Stimulated activated CD4-positive, alpha-beta T cell treated with anti-CD3 and anti-CD28 coated beads, Interleukin-2, amount 100 ng/mL, for 4 hours (primary cell): ENCODE measurements at regions not wholly inside any gene's neighbourhood (a gene's known extent, or its start where the extent isn't known, plus 50 kb on each side); places are given as distances from the start of the nearest gene placed in this dataset.
"Not testable (repeated sequence)": the region's sequence is repeated elsewhere in the genome, so short reads cannot be mapped to it uniquely, and the experiment has no call there.

ENCODE experiments used
- DNase-seq: peaks from one replicate; pipeline ENCODE4 v3.0.0-alpha.2; 2020; ENCODE audit warnings: low read depth

GRCh38 chr12:46518169-46518568, 145.6 kb upstream of the SLC38A2 start:
- DNase-seq = no peak

GRCh38 chr12:46517579-46517962, 145.0 kb upstream of the SLC38A2 start:
- DNase-seq = no peak

GRCh38 chr12:46516933-46517578, 144.5 kb upstream of the SLC38A2 start:
- no peak for DNase-seq

- no peak for DNase-seq
These were observed 143.8 kb upstream of the SLC38A2 start for GRCh38 chr12:46516238-46516932.

- DNase-seq = no peak
These were observed 143.3 kb upstream of the SLC38A2 start for GRCh38 chr12:46515829-46516228.

GRCh38 chr12:46514886-46515285, 142.3 kb upstream of the SLC38A2 start:
- no peak for DNase-seq

GRCh38 chr12:46510257-46510656, 137.7 kb upstream of the SLC38A2 start:
- not testable (repeated sequence) for DNase-seq

- DNase-seq = no peak
These were observed 136.6 kb upstream of the SLC38A2 start for GRCh38 chr12:46509135-46509534.

GRCh38 chr12:46508651-46509050, 136.1 kb upstream of the SLC38A2 start:
- DNase-seq = no peak

- DNase-seq = no peak
These were observed 135.2 kb upstream of the SLC38A2 start for GRCh38 chr12:46507766-46508165.

- DNase-seq = no peak
These were observed 134.4 kb upstream of the SLC38A2 start for GRCh38 chr12:46506961-46507360.

- DNase-seq = no peak
These were observed 133.6 kb upstream of the SLC38A2 start for GRCh38 chr12:46506198-46506597.

GRCh38 chr12:46504494-46504893, 131.9 kb upstream of the SLC38A2 start:
- no peak for DNase-seq

GRCh38 chr12:46503637-46504175, 131.1 kb upstream of the SLC38A2 start:
- no peak for DNase-seq

- DNase-seq = no peak
These were observed 128.1 kb upstream of the SLC38A2 start for GRCh38 chr12:46500673-46501072.

- no peak for DNase-seq
These were observed 127.3 kb upstream of the SLC38A2 start for GRCh38 chr12:46499901-46500300.

GRCh38 chr12:46499226-46499625, 126.7 kb upstream of the SLC38A2 start:
- DNase-seq = no peak

GRCh38 chr12:46497739-46498138, 125.2 kb upstream of the SLC38A2 start:
- DNase-seq = no peak

GRCh38 chr12:46494424-46494823, 121.9 kb upstream of the SLC38A2 start:
- no peak for DNase-seq

GRCh38 chr12:46493834-46494181, 121.2 kb upstream of the SLC38A2 start:
- DNase-seq = no peak

GRCh38 chr12:46493150-46493833, 120.7 kb upstream of the SLC38A2 start:
- DNase-seq = no peak

- no peak for DNase-seq
These were observed 120.0 kb upstream of the SLC38A2 start for GRCh38 chr12:46492471-46493085.

- no peak for DNase-seq
These were observed 119.0 kb upstream of the SLC38A2 start for GRCh38 chr12:46491548-46491947.
